HG03442 (cell line): ENCODE measurements at regions not wholly inside any gene's neighbourhood (a gene's known extent, or its start where the extent isn't known, plus 50 kb on each side); places are given as distances from the start of the nearest gene placed in this dataset.
A peak's percentile ranks its signal among the peaks of the same experiment; 100 is the strongest.
"Not testable (repeated sequence)": the region's sequence is repeated elsewhere in the genome, so short reads cannot be mapped to it uniquely, and the experiment has no call there.

Source experiments
- ATAC-seq: cut with Tn5 transposase; IDR thresholded peaks from one replicate; pipeline ENCODE4 v1.9.1; 2021; ENCODE audit warnings: mild to moderate bottlenecking, moderate library complexity; ENCODE audit not compliant: unreplicated experiment

- no peak for ATAC-seq
These were observed 84.3 kb upstream of the MPP7 start for GRCh38 chr10:28387140-28387539.

GRCh38 chr10:28391283-28391682, 88.4 kb upstream of the MPP7 start:
- ATAC-seq: no peak

- ATAC-seq: peak; percentile 67
These were observed 91.2 kb upstream of the MPP7 start for GRCh38 chr10:28393956-28394568.

GRCh38 chr10:28396331-28396730, 93.5 kb upstream of the MPP7 start:
- ATAC-seq: no peak

- no peak for ATAC-seq
These were observed 94.4 kb upstream of the MPP7 start for GRCh38 chr10:28397229-28397628.

- ATAC-seq: no peak
These were observed 97.3 kb upstream of the MPP7 start for GRCh38 chr10:28400176-28400575.

GRCh38 chr10:28400681-28401080, 97.8 kb upstream of the MPP7 start:
- no peak for ATAC-seq

- ATAC-seq: not testable (repeated sequence)
These were observed 99.8 kb upstream of the MPP7 start for GRCh38 chr10:28402611-28403073.

- no peak for ATAC-seq
These were observed 100.2 kb upstream of the MPP7 start for GRCh38 chr10:28403090-28403489.

- ATAC-seq: no peak
These were observed 105.4 kb upstream of the MPP7 start for GRCh38 chr10:28408237-28408777.

- ATAC-seq: no peak
These were observed 107.7 kb upstream of the MPP7 start for GRCh38 chr10:28410420-28411135.

- no peak for ATAC-seq
These were observed 108.2 kb upstream of the MPP7 start for GRCh38 chr10:28411136-28411460.

- no peak for ATAC-seq
These were observed 108.8 kb upstream of the MPP7 start for GRCh38 chr10:28411648-28412047.

- no peak for ATAC-seq
These were observed 114.8 kb upstream of the WAC start for GRCh38 chr10:28418069-28418468.

- no peak for ATAC-seq
These were observed 107.5 kb upstream of the WAC start for GRCh38 chr10:28425422-28425821.

GRCh38 chr10:28426392-28427159, 106.3 kb upstream of the WAC start:
- ATAC-seq: no peak

- ATAC-seq: no peak
These were observed 105.5 kb upstream of the WAC start for GRCh38 chr10:28427376-28427775.

GRCh38 chr10:28429045-28429444, 103.9 kb upstream of the WAC start:
- no peak for ATAC-seq

GRCh38 chr10:28429573-28430216, 103.2 kb upstream of the WAC start:
- no peak for ATAC-seq

GRCh38 chr10:28431139-28431538, 101.8 kb upstream of the WAC start:
- ATAC-seq: no peak

- peak; percentile 61 for ATAC-seq
These were observed 100.7 kb upstream of the WAC start for GRCh38 chr10:28432210-28432676.
